Panc1 (cell line): ENCODE measurements at regions not wholly inside any gene's neighbourhood (a gene's known extent, or its start where the extent isn't known, plus 50 kb on each side); places are given as distances from the start of the nearest gene placed in this dataset.

Experiments
- CTCF ChIP-seq: fragments of 450-650 bp; IDR thresholded peaks from 2 replicates; pipeline ENCODE4 v1.5.1; 2017; ENCODE audit warnings: mild to moderate bottlenecking
- POLR2AphosphoS5 ChIP-seq: IDR thresholded peaks from 2 replicates; pipeline ENCODE4 v1.6.1; 2012; ENCODE audit warnings: mild to moderate bottlenecking, low read depth, low read length, moderate library complexity
- REST ChIP-seq, 2 experiments: IDR thresholded peaks; 2 replicates each; pipeline ENCODE4 v1.6.1; 2011 to 2012; ENCODE audit warnings: low read depth in 2 of 2, control low read depth in 1 of 2, low read length in 1 of 2, mild to moderate bottlenecking in 1 of 2, moderate library complexity in 1 of 2; ENCODE audit not compliant: insufficient read depth in 1 of 2

GRCh38 chr18:78517973-78518372 lies 461.6 kb upstream of the SALL3 start:
- TF ChIP-seq CTCF (no peak), POLR2AphosphoS5 (no peak), REST (IDR thresholded peaks at IDR 0.05; ENCODE audit: insufficient read depth in 1 of 2, low read depth in 2 of 2, low read length in 1 of 2) (no peak)
